ENCODE measurements at regions not wholly inside any gene's neighbourhood (a gene's known extent, or its start where the extent isn't known, plus 50 kb on each side); places are given as distances from the start of the nearest gene placed in this dataset.
"Not testable (repeated sequence)": the region's sequence is repeated elsewhere in the genome, so short reads cannot be mapped to it uniquely, and the experiment has no call there.

DNA sequence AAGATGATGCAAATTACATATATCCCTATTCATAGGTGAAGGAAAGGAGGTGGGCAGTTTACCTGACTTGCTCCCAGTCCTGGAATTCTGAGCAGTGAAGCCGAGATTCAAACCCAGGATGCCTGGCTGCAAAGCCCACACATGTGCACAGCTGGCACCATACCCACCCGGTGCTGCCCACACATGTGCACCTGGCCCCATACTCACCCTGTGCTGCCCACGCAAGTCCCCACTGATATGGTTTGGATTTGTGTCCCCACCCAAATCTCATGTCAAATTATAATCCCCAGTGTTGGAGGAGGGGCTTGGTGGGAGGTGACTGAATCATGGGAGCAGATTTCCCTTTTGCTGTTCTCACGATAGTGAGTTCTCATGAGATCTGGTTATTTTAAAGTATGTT is 179.2 kb upstream of the C14orf180 start:
- H3K9me3 ChIP-seq: peaks cover 15% of the 10 kb centered on the region
- H3K36me3 ChIP-seq (ENCODE audit: low read depth): no peaks in the 10 kb centered on the region
- H3K4me1 ChIP-seq (ENCODE audit: low read depth): no peaks in the 10 kb centered on the region
- ATAC-seq (no peak), DNase-seq (no peak)
- intact Hi-C loops (cut with DNase I, micrococcal nuclease): no loop called here
- TF ChIP-seq, protein P1, sequence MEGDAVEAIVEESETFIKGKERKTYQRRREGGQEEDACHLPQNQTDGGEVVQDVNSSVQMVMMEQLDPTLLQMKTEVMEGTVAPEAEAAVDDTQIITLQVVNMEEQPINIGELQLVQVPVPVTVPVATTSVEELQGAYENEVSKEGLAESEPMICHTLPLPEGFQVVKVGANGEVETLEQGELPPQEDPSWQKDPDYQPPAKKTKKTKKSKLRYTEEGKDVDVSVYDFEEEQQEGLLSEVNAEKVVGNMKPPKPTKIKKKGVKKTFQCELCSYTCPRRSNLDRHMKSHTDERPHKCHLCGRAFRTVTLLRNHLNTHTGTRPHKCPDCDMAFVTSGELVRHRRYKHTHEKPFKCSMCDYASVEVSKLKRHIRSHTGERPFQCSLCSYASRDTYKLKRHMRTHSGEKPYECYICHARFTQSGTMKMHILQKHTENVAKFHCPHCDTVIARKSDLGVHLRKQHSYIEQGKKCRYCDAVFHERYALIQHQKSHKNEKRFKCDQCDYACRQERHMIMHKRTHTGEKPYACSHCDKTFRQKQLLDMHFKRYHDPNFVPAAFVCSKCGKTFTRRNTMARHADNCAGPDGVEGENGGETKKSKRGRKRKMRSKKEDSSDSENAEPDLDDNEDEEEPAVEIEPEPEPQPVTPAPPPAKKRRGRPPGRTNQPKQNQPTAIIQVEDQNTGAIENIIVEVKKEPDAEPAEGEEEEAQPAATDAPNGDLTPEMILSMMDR (IDR thresholded peaks at IDR 0.05): no peak
- H3K4me3 ChIP-seq: no peak overlapping the region

- Histone ChIP-seq H3K4me1 (ENCODE audit: low read depth) (no peaks in the 10 kb centered on the region), H3K4me3 (no peak overlapping the region), H3K36me3 (ENCODE audit: low read depth) (no peaks in the 10 kb centered on the region), H3K9me3 (peaks cover 15% of the 10 kb centered on the region)
- no peak for DNase-seq
- TF ChIP-seq, protein P1 (IDR thresholded peaks at IDR 0.05): no peak
- intact Hi-C loops (cut with DNase I, micrococcal nuclease): no loop called here
- no peak for ATAC-seq
Measured at GRCh38 chr14:104401785-104402184, 177.8 kb upstream of the C14orf180 start.

DNA sequence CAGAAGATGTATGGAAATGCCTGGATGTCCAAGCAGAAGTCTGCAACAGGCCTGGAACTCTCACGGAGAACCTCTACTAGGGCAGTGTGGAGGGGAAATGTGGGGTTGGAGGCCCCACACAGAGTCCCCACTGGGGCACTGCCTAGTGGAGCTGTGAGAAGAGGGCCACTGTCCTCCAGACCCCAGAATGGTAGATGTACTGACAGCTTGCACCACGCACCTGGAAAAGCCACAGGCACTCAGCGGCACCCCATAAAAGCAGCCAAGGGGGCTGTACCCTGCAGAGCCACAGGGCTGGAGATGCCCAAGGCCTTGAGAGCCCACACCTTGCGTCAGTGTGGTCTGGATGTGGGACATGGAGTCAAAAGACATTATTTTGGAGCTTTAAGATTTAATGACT is 177.3 kb upstream of the C14orf180 start:
- ATAC-seq; DNase-seq; H3K4me1 ChIP-seq (ENCODE audit: low read depth); intact Hi-C loops (cut with DNase I, micrococcal nuclease); H3K4me3 ChIP-seq; H3K36me3 ChIP-seq (ENCODE audit: low read depth): not testable (repeated sequence)
- H3K9me3 ChIP-seq: peaks cover 14% of the 10 kb centered on the region

DNA sequence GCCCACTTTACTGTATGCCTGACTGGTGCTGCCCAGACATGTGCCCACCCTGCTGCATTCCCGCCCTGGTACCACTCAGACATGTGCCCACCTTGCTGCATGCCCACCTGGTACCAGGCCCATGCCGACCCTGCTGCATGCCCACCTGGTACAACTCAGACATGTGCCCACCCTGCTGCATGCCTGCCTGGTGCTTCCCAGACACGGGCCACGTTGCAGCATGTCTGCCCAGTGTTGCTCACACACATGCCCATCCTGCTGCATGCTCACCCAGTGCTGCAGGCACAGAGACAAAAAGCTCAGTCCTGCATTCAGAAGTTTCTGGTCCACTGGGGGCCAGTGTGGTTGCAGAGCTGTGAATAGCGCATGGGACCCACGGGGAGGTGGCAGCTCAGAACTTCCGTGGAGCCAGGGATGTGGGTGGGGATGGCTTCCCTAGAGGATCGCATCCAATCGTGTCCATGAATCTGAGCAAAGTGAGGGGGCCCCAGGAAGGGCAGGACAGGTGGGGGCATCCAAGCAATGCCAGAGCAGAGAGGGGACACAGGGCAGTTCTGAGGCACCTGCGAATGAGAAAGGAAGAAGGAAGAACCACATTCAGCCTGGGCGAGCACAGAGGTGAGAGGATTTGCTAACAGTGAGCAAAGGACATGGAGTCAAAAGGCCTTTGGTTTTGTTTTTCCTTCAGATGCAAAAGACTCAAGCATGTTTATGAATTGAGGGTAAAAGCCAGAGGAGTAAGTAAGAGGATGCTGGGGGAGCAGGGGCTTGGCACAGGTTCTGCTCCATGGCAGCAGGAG is 175.9 kb upstream of the C14orf180 start:
- TF ChIP-seq, protein P1 (IDR thresholded peaks at IDR 0.05): no peak
- Histone ChIP-seq H3K9me3 (peaks cover under 1% of the 10 kb centered on the region), H3K4me3 (no peak overlapping the region), H3K4me1 (ENCODE audit: low read depth) (no peaks in the 10 kb centered on the region), H3K36me3 (ENCODE audit: low read depth) (no peaks in the 10 kb centered on the region)
- DNase-seq: no peak
- ATAC-seq: no peak
- intact Hi-C loops (cut with DNase I, micrococcal nuclease): no loop called here

DNA sequence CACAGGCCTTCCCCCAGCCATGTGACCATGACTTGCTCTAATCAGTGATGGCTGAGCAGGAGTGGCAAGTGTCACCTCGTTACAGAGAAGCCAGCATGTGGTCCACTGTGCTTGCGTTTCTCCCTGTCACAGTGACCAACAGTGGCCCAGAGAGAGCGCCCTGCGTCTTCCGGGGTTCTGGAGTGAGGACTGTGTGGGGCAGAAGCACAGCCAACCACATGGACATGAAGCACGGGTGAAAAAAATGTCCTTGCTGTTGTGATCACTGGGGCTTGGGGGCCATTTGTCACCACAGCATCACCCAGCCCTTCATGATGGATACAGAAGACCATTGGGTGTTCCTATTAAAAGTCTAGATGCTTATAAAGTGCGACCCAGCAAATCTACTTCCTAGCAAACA is 174.6 kb upstream of the C14orf180 start:
- Histone ChIP-seq H3K9me3 (no peaks in the 10 kb centered on the region), H3K36me3 (ENCODE audit: low read depth) (no peaks in the 10 kb centered on the region), H3K4me3 (no peak overlapping the region), H3K4me1 (ENCODE audit: low read depth) (no peaks in the 10 kb centered on the region)
- DNase-seq (no peak), ATAC-seq (no peak)
- intact Hi-C loops (cut with DNase I, micrococcal nuclease): no loop called here
- TF ChIP-seq, protein P1 (IDR thresholded peaks at IDR 0.05): no peak

DNA sequence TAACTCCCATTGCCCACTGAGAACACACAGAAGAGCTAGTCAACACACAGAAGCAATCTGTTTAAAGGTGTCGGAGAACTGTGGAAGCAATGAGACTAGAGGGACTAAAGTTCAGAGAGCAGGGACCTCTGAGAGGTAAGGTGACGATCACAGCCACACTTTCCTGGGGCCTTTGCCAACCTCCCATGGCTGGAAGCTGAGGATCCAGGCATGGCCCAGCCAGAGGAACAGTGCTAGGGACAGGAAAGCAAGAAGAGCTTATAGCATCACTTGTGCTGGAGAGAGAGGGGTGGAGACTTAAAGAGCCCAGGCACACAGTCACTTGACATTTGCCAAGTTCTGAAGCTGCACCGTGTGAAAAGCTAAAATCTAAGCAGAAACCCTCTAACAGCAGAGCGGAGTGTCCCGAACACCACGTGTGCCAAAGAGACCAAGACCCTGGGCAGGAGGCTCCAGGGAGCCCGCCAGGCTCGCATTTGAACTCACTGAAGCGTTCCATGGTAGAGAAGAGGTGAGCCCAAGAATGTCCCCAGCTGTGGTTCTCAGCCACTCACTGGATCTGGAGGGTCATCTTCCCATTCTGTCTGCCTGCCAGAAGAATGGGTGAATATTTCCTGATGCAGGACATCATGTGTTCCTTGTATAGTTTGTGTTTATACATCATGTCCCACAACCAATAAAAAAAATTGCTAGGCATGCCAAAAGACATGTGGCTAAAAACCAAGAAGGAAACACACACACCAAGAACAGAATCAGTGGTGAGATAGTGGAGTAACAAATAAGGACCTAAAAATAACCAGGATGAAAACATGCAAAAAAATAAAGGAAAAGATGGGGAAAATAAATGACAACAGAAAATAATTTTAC is 174.0 kb upstream of the C14orf180 start:
- no peak overlapping the region for H3K4me3 ChIP-seq
- no peak for ATAC-seq
- TF ChIP-seq, protein P1 (IDR thresholded peaks at IDR 0.05): no peak
- H3K36me3 ChIP-seq (ENCODE audit: low read depth): no peaks in the 10 kb centered on the region
- DNase-seq: no peak
- H3K4me1 ChIP-seq (ENCODE audit: low read depth): no peaks in the 10 kb centered on the region
- no peaks in the 10 kb centered on the region for H3K9me3 ChIP-seq
- intact Hi-C loops (cut with DNase I, micrococcal nuclease): no loop called here

Data from mucosa of descending colon (tissue), 3 donors.